PC-3 (cell line): ENCODE measurements at regions not wholly inside any gene's neighbourhood (a gene's known extent, or its start where the extent isn't known, plus 50 kb on each side); places are given as distances from the start of the nearest gene placed in this dataset.

ENCODE experiments used
- ATAC-seq: fragments of 200-7000 bp; cut with Tn5 transposase; 2 replicates; pipeline ENCODE4 v1.9.1; 2020; ENCODE audit warnings: mild to moderate bottlenecking, moderate library complexity
- BruUV-seq: library from RNA; stranded (reverse); fragments of 400-500 nt; replicated peaks from 2 replicates; lab custom pipeline; 2021; lab: Mats Ljungman, UMichigan
- CTCF ChIA-PET: fragments of 300-600 bp; sonication (Branson Sonifier 250); formaldehyde crosslinking; loops from one replicate; lab custom pipeline; 2022; ENCODE audit warnings: antibody characterized with exemption; lab: Charles Lee
- POLR2A ChIA-PET: fragments of 300-600 bp; sonication (Branson Sonifier 250); formaldehyde crosslinking; loops from one replicate; lab custom pipeline; 2022; ENCODE audit warnings: antibody characterized with exemption; ENCODE audit not compliant: unreplicated experiment; lab: Charles Lee
- DNase-seq: peaks from one replicate; pipeline ENCODE4 v3.0.0-alpha.2; 2015
- H2AFZ ChIP-seq: fragments of 300-600 bp; sonication (generic); 2 replicates; pipeline ENCODE4 v1.6.0; 2016; ENCODE audit warnings: antibody characterized with exemption, low read length
- H3F3A ChIP-seq: fragments of 300-600 bp; sonication (generic); one replicate; pipeline ENCODE4 v1.6.0; 2017; ENCODE audit warnings: antibody characterized with exemption, low read length, control low read depth, mild to moderate bottlenecking; ENCODE audit not compliant: unreplicated experiment
- H3K27ac ChIP-seq: fragments of 300-600 bp; sonication (generic); 2 replicates; pipeline ENCODE4 v1.5.1; 2016; ENCODE audit warnings: mild to moderate bottlenecking, low read length
- H3K27me3 ChIP-seq: fragments of 300-600 bp; sonication (generic); 2 replicates; pipeline ENCODE4 v1.6.1; 2016; ENCODE audit warnings: low read length, mixed read lengths
- H3K36me3 ChIP-seq: fragments of 300-600 bp; sonication (generic); 2 replicates; pipeline ENCODE4 v1.6.1; 2016; ENCODE audit warnings: low read depth, mixed run types, low read length, mixed read lengths
- H3K4me1 ChIP-seq: fragments of 300-600 bp; sonication (generic); 2 replicates; pipeline ENCODE4 v1.5.1; 2016; ENCODE audit warnings: low read length; ENCODE audit not compliant: insufficient read depth
- H3K4me2 ChIP-seq: fragments of 300-600 bp; sonication (generic); 2 replicates; pipeline ENCODE4 v1.6.0; 2016; ENCODE audit warnings: low read length
- H3K4me3 ChIP-seq: fragments of 300-600 bp; sonication (generic); 2 replicates; pipeline ENCODE4 v1.5.1; 2016; ENCODE audit warnings: mild to moderate bottlenecking, low read length, mixed read lengths
- H3K79me2 ChIP-seq: fragments of 300-600 bp; sonication (generic); 2 replicates; pipeline ENCODE4 v1.6.1; 2017; ENCODE audit warnings: low read length, mixed read lengths
- H3K9ac ChIP-seq: fragments of 300-600 bp; sonication (generic); 2 replicates; pipeline ENCODE4 v1.6.0; 2016; ENCODE audit warnings: mild to moderate bottlenecking, low read length
- H3K9me2 ChIP-seq: fragments of 300-600 bp; sonication (generic); replicated peaks from 2 replicates; pipeline ENCODE4 v1.6.1; 2016; ENCODE audit warnings: mixed run types, low read length, mixed read lengths
- H3K9me3 ChIP-seq: fragments of 300-600 bp; sonication (generic); 2 replicates; pipeline ENCODE4 v1.6.1; 2016; ENCODE audit warnings: low read length, mixed read lengths
- H4K20me1 ChIP-seq: fragments of 300-600 bp; sonication (generic); 2 replicates; pipeline ENCODE4 v1.6.1; 2016; ENCODE audit warnings: low read length, mixed read lengths
- CTCF ChIP-seq: fragments of 300-600 bp; sonication (generic); conservative IDR thresholded peaks from 2 replicates; pipeline ENCODE4 v1.5.1; 2017; ENCODE audit warnings: antibody characterized with exemption, low read depth, mild to moderate bottlenecking, low read length
- EZH2 ChIP-seq: fragments of 300-600 bp; sonication (generic); IDR thresholded peaks from one replicate; pipeline ENCODE4 v1.6.1; 2017; ENCODE audit warnings: antibody characterized with exemption, mild to moderate bottlenecking, low read length; ENCODE audit not compliant: unreplicated experiment
- EZH2phosphoT487 ChIP-seq: fragments of 300-600 bp; sonication (generic); IDR thresholded peaks from 2 replicates; pipeline ENCODE4 v1.6.1; 2018; ENCODE audit warnings: mild to moderate bottlenecking, antibody characterized with exemption, low read length, borderline replicate concordance
- intact Hi-C: fragments of 100-400 bp; cut with micrococcal nuclease; formaldehyde crosslinking; loops from 2 replicates; pipeline ENCODE4 v1.9.0; 2023

GRCh38 chr19:28871099-28871725, 341.7 kb downstream of the UQCRFS1 start:
- no peak overlapping the region for H3K27ac ChIP-seq
- ATAC-seq: no peak
- DNase-seq: no peak
- H3K4me2 ChIP-seq: no peak overlapping the region
- CTCF ChIA-PET: no interaction called here
- no peaks in the 10 kb centered on the region for H4K20me1 ChIP-seq
- H3K9me2 ChIP-seq: no peaks in the 10 kb centered on the region
- POLR2A ChIA-PET: no interaction called here
- no peaks in the 10 kb centered on the region for H3K9me3 ChIP-seq
- no TSS peak for BruUV-seq
- 0 out of 2 replicates have a peak, but pooled peaks cover 6% of the 10 kb centered on the region for H3K27me3 ChIP-seq
- H2AFZ ChIP-seq: no peak overlapping the region
- H3K9ac ChIP-seq: no peak overlapping the region
- TF ChIP-seq CTCF: no peak
- TF ChIP-seq EZH2phosphoT487: no peak
- TF ChIP-seq EZH2: no peak
- H3K79me2 ChIP-seq: no peaks in the 10 kb centered on the region
- no peak overlapping the region for H3K4me3 ChIP-seq
- H3F3A ChIP-seq: no peaks in the 10 kb centered on the region
- H3K4me1 ChIP-seq: no peaks in the 10 kb centered on the region
- no peaks in the 10 kb centered on the region for H3K36me3 ChIP-seq
- intact Hi-C loops: no loop called here

GRCh38 chr19:28869459-28869858, 343.5 kb downstream of the UQCRFS1 start:
- Histone ChIP-seq H3K4me2 (no peak overlapping the region), H3K4me3 (no peak overlapping the region), H4K20me1 (no peaks in the 10 kb centered on the region), H2AFZ (no peak overlapping the region), H3K9ac (no peak overlapping the region), H3K9me2 (no peaks in the 10 kb centered on the region), H3K9me3 (no peaks in the 10 kb centered on the region), H3K36me3 (no peaks in the 10 kb centered on the region), H3K27me3 (0 out of 2 replicates have a peak, but pooled peaks cover 4% of the 10 kb centered on the region), H3F3A (no peaks in the 10 kb centered on the region), H3K4me1 (no peaks in the 10 kb centered on the region), H3K79me2 (no peaks in the 10 kb centered on the region), H3K27ac (no peak overlapping the region)
- intact Hi-C loops: no loop called here
- BruUV-seq: no TSS peak
- ATAC-seq (no peak), DNase-seq (no peak)
- TF ChIP-seq EZH2: no peak
- ChIA-PET CTCF (no interaction called here), POLR2A (no interaction called here)

- CTCF ChIA-PET: no interaction called here
Measured at GRCh38 chr19:28868836-28869235, 344.1 kb downstream of the UQCRFS1 start.

More at GRCh38 chr19:28868836-28869235, 344.1 kb downstream of the UQCRFS1 start:
- DNase-seq: no peak
- BruUV-seq: no TSS peak
- Histone ChIP-seq H3K27ac (no peak overlapping the region), H3F3A (no peaks in the 10 kb centered on the region), H3K36me3 (no peaks in the 10 kb centered on the region), H3K4me2 (no peak overlapping the region), H4K20me1 (no peaks in the 10 kb centered on the region), H3K9me2 (no peaks in the 10 kb centered on the region), H3K27me3 (no peaks in the 10 kb centered on the region), H2AFZ (no peak overlapping the region), H3K4me3 (no peak overlapping the region), H3K9ac (no peak overlapping the region), H3K9me3 (no peaks in the 10 kb centered on the region), H3K79me2 (no peaks in the 10 kb centered on the region), H3K4me1 (no peaks in the 10 kb centered on the region)
- TF ChIP-seq EZH2: no peak
- TF ChIP-seq EZH2phosphoT487: no peak
- TF ChIP-seq CTCF: no peak
- POLR2A ChIA-PET: no interaction called here
- intact Hi-C loops: no loop called here
- ATAC-seq: no peak
